ENCODE measurements at regions not wholly inside any gene's neighbourhood (a gene's known extent, or its start where the extent isn't known, plus 50 kb on each side); places are given as distances from the start of the nearest gene placed in this dataset.
"Not testable (repeated sequence)": the region's sequence is repeated elsewhere in the genome, so short reads cannot be mapped to it uniquely, and the experiment has no call there.

DNA sequence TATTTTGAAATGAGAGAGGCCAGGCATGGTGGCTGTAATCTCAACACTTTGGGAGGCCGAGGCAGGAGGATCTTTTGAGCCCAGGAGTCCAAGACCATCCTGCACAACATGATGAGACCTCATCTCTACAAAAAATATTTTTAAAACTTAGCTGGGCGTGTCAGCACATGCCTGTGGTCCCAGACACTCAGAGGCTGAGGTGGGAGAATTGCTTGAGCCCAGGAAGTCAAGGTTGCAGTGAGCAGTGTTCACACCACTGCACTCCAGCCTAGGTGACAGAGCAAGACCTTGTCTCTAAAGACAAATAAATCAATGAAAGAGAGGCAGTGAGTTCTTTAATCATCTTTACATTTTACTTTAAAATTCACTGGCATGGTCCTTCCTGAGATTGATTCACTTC lies 124.5 kb downstream of the DUSP6 start:
- ATAC-seq (ENCODE audit: low read depth) (no peak), DNase-seq (ENCODE audit: low spot score) (no peak)
- no peak overlapping the region for H3K4me3 ChIP-seq (ENCODE audit: severe bottlenecking)
- H3K36me3 ChIP-seq (ENCODE audit: low read depth), result no peaks in the 10 kb centered on the region
- H3K27me3 ChIP-seq (ENCODE audit: insufficient read depth, poor library complexity, severe bottlenecking), result no peaks in the 10 kb centered on the region
- H3K27ac ChIP-seq (ENCODE audit: poor library complexity, severe bottlenecking), result no peak overlapping the region
- TF ChIP-seq, protein P1, sequence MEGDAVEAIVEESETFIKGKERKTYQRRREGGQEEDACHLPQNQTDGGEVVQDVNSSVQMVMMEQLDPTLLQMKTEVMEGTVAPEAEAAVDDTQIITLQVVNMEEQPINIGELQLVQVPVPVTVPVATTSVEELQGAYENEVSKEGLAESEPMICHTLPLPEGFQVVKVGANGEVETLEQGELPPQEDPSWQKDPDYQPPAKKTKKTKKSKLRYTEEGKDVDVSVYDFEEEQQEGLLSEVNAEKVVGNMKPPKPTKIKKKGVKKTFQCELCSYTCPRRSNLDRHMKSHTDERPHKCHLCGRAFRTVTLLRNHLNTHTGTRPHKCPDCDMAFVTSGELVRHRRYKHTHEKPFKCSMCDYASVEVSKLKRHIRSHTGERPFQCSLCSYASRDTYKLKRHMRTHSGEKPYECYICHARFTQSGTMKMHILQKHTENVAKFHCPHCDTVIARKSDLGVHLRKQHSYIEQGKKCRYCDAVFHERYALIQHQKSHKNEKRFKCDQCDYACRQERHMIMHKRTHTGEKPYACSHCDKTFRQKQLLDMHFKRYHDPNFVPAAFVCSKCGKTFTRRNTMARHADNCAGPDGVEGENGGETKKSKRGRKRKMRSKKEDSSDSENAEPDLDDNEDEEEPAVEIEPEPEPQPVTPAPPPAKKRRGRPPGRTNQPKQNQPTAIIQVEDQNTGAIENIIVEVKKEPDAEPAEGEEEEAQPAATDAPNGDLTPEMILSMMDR (IDR thresholded peaks at IDR 0.05; ENCODE audit: poor library complexity, severe bottlenecking), result no peak
- H3K4me1 ChIP-seq (ENCODE audit: insufficient read depth, poor library complexity, severe bottlenecking), result peaks cover 55% of the 10 kb centered on the region
- H3K9me3 ChIP-seq (ENCODE audit: severe bottlenecking), result no peaks in the 10 kb centered on the region

- DNase-seq (ENCODE audit: low spot score), result peak; percentile 57
- ATAC-seq (ENCODE audit: low read depth), result peak; percentile 92
- H3K4me1 ChIP-seq (ENCODE audit: insufficient read depth, poor library complexity, severe bottlenecking), result peaks cover 50% of the 10 kb centered on the region
- H3K36me3 ChIP-seq (ENCODE audit: low read depth), result no peaks in the 10 kb centered on the region
- TF ChIP-seq, protein P1 (IDR thresholded peaks at IDR 0.05; ENCODE audit: poor library complexity, severe bottlenecking), result no peak
- H3K27me3 ChIP-seq (ENCODE audit: insufficient read depth, poor library complexity, severe bottlenecking), result no peaks in the 10 kb centered on the region
- H3K9me3 ChIP-seq (ENCODE audit: severe bottlenecking), result no peaks in the 10 kb centered on the region
- peak overlapping the region; percentile 92 for H3K27ac ChIP-seq (ENCODE audit: poor library complexity, severe bottlenecking)
- H3K4me3 ChIP-seq (ENCODE audit: severe bottlenecking), result no peak overlapping the region
Observed at GRCh38 chr12:89225808-89226411, 126.4 kb downstream of the DUSP6 start.

DNA sequence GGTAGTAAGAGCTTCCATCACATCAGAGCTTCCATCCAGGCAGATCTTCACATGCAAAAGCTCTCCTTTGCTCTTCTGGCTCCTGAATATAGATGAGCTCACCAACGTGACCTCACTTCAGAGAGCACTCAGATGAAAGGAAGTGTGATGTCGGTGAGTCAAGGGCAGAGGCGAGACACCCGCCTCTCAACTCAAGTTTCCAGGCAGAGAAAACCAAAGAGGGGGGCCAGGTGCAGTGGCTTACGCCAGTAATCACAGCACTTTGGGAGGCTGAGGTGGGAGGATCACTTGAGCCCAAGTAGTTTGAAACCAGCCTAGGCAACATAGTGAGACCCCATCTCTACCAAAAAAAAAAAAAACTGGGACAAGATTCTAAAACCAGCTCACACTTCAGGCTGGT lies 126.9 kb downstream of the DUSP6 start:
- ATAC-seq (ENCODE audit: low read depth), result peak; percentile 82

GRCh38 chr12:89222580-89222979 lies 129.7 kb downstream of the DUSP6 start:
- H3K36me3 ChIP-seq (ENCODE audit: low read depth); H3K4me3 ChIP-seq (ENCODE audit: severe bottlenecking); H3K27ac ChIP-seq (ENCODE audit: poor library complexity, severe bottlenecking); H3K9me3 ChIP-seq (ENCODE audit: severe bottlenecking); DNase-seq (ENCODE audit: low spot score); ATAC-seq (ENCODE audit: low read depth); H3K27me3 ChIP-seq (ENCODE audit: insufficient read depth, poor library complexity, severe bottlenecking): not testable (repeated sequence)
- H3K4me1 ChIP-seq (ENCODE audit: insufficient read depth, poor library complexity, severe bottlenecking), result peaks cover 32% of the 10 kb centered on the region

More for the DNA sequence above, 126.9 kb downstream of the DUSP6 start:
- Histone ChIP-seq H3K4me1 (ENCODE audit: insufficient read depth, poor library complexity, severe bottlenecking) (peaks cover 44% of the 10 kb centered on the region), H3K27ac (ENCODE audit: poor library complexity, severe bottlenecking) (peak overlapping the region; percentile 92), H3K36me3 (ENCODE audit: low read depth) (no peaks in the 10 kb centered on the region), H3K27me3 (ENCODE audit: insufficient read depth, poor library complexity, severe bottlenecking) (no peaks in the 10 kb centered on the region), H3K9me3 (ENCODE audit: severe bottlenecking) (no peaks in the 10 kb centered on the region), H3K4me3 (ENCODE audit: severe bottlenecking) (no peak overlapping the region)
- TF ChIP-seq, protein P1 (IDR thresholded peaks at IDR 0.05; ENCODE audit: poor library complexity, severe bottlenecking), result no peak
- peak; percentile 74 for DNase-seq (ENCODE audit: low spot score)

GRCh38 chr12:89217472-89217871 lies 134.8 kb downstream of the DUSP6 start:
- Histone ChIP-seq H3K4me1 (ENCODE audit: insufficient read depth, poor library complexity, severe bottlenecking) (peaks cover 5% of the 10 kb centered on the region), H3K4me3 (ENCODE audit: severe bottlenecking) (no peak overlapping the region), H3K27me3 (ENCODE audit: insufficient read depth, poor library complexity, severe bottlenecking) (no peaks in the 10 kb centered on the region), H3K9me3 (ENCODE audit: severe bottlenecking) (no peaks in the 10 kb centered on the region), H3K27ac (ENCODE audit: poor library complexity, severe bottlenecking) (no peak overlapping the region), H3K36me3 (ENCODE audit: low read depth) (no peaks in the 10 kb centered on the region)
- ATAC-seq (ENCODE audit: low read depth), result peak; percentile 23; the same call in 1 of the 3 replicates
- TF ChIP-seq, protein P1 (IDR thresholded peaks at IDR 0.05; ENCODE audit: poor library complexity, severe bottlenecking), result no peak
- no peak for DNase-seq (ENCODE audit: low spot score)
